ENCODE measurements at regions not wholly inside any gene's neighbourhood (a gene's known extent, or its start where the extent isn't known, plus 50 kb on each side); places are given as distances from the start of the nearest gene placed in this dataset.

- TF ChIP-seq EZH2 (IDR thresholded peaks at IDR 0.05; ENCODE audit: borderline replicate concordance, control insufficient read depth, low read depth, low read length) (no peak), CTCF (IDR thresholded peaks at IDR 0.05 in 2 of 3, conservative IDR thresholded peaks at IDR 0.05 in 1 of 3; ENCODE audit: control insufficient read depth in 2 of 3, extremely low read depth in 1 of 3, insufficient read depth in 1 of 3, low read depth in 3 of 3, low read length in 3 of 3) (no peak), MTA2 (IDR thresholded peaks at IDR 0.05; ENCODE audit: low read depth) (no peak), NFYA (IDR thresholded peaks at IDR 0.05; ENCODE audit: borderline replicate concordance, low read depth, low read length) (no peak), BHLHE40 (IDR thresholded peaks at IDR 0.05; ENCODE audit: borderline replicate concordance in 1 of 2, low read depth in 2 of 2, low read length in 1 of 2) (no peak), MXI1 (IDR thresholded peaks at IDR 0.05; ENCODE audit: low read depth, low read length) (no peak), NFIC (IDR thresholded peaks at IDR 0.05; ENCODE audit: low read depth, low read length) (no peak), CHD4 (IDR thresholded peaks at IDR 0.05) (no peak), SP1 (IDR thresholded peaks at IDR 0.05; ENCODE audit: low read depth, low read length) (no peak), E4F1 (IDR thresholded peaks at IDR 0.05; ENCODE audit: borderline replicate concordance, partially characterized antibody) (no peak), CBFB (IDR thresholded peaks at IDR 0.05; ENCODE audit: low read depth) (no peak), CHD2 (IDR thresholded peaks at IDR 0.05; ENCODE audit: borderline replicate concordance, low read depth, low read length) (no peak), BCLAF1 (IDR thresholded peaks at IDR 0.05) (no peak), JUNB (IDR thresholded peaks at IDR 0.05) (no peak)
Measured at GRCh38 chr6:98672681-98673475, 161.5 kb upstream of the POU3F2 start.

Measured in GM12878 (cell line).